ENCODE measurements at regions not wholly inside any gene's neighbourhood (a gene's known extent, or its start where the extent isn't known, plus 50 kb on each side); places are given as distances from the start of the nearest gene placed in this dataset.

DNA sequence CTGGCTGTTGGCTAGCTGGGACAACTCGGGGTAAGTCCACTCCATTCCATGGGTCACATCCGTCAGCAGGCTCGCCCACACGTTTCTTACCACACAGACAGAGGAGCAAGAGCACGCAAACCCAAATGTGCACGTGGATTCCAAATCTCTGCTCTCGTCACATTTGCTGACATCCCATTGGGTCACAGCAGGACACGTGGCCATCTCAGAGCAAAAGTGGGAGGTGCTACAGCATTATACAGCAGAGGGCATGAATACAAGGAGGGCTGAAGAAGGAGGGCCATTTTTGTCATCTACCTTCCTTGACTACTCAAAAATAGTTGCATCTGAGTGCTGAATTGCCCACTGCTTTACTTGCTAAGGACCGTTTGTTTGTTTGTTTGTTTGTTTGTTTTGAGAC lies 84.7 kb downstream of the RBBP6 start:
- ChIA-PET POLR2A (no interaction called here), RAD21 (ENCODE audit: unreplicated experiment) (no interaction called here), CTCF (no interaction called here), SMC1A (ENCODE audit: uncharacterized antibody, unreplicated experiment) (no interaction called here)
- Histone ChIP-seq H3K9ac (ENCODE audit: control insufficient read depth, insufficient read depth, low read length) (no peak overlapping the region), H3K36me3 (ENCODE audit: control insufficient read depth in 2 of 2, insufficient read depth in 2 of 2, low read length in 1 of 2) (no peaks in the 10 kb centered on the region), H3K27me3 (replicated peaks in 1 of 2; ENCODE audit: control insufficient read depth in 2 of 2, insufficient read depth in 2 of 2, low read length in 1 of 2) (no peaks in the 10 kb centered on the region), H3K79me2 (ENCODE audit: control insufficient read depth, insufficient read depth, low read length) (no peaks in the 10 kb centered on the region), H4K20me1 (ENCODE audit: control insufficient read depth, insufficient read depth) (no peaks in the 10 kb centered on the region), H3K9me3 (replicated peaks; ENCODE audit: control insufficient read depth, insufficient read depth, low read length) (no peaks in the 10 kb centered on the region), H3K4me2 (ENCODE audit: control insufficient read depth, insufficient read depth) (no peak overlapping the region), H3K4me1 (ENCODE audit: control insufficient read depth, insufficient read depth, low read length) (no peaks in the 10 kb centered on the region), H2AFZ (ENCODE audit: control insufficient read depth, low read depth, low read length) (no peak overlapping the region), H3K27ac (ENCODE audit: control insufficient read depth, insufficient read depth) (no peak overlapping the region), H3K4me3 (no peak overlapping the region)
- ATAC-seq (no peak), DNase-seq (ENCODE audit: low read depth, low spot score) (no peak), FAIRE-seq (no peak)
- no TSS peak for BruUV-seq (replicated peaks)
- WGBS (ENCODE audit: insufficient coverage, insufficient replicate concordance, low lambda C conversion rate, missing lambda C conversion rate), result 51% methylated on average over 9 of the region's 9 CpGs
- in situ Hi-C loops (cut with MboI), result no loop called here
- TF ChIP-seq POU2F2 (IDR thresholded peaks at IDR 0.05; ENCODE audit: borderline replicate concordance, low read depth, low read length), result no peak
- TF ChIP-seq ASH2L (IDR thresholded peaks at IDR 0.05; ENCODE audit: borderline replicate concordance, low read depth), result no peak
- TF ChIP-seq, protein P1, sequence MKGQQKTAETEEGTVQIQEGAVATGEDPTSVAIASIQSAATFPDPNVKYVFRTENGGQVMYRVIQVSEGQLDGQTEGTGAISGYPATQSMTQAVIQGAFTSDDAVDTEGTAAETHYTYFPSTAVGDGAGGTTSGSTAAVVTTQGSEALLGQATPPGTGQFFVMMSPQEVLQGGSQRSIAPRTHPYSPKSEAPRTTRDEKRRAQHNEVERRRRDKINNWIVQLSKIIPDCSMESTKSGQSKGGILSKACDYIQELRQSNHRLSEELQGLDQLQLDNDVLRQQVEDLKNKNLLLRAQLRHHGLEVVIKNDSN (IDR thresholded peaks at IDR 0.05; ENCODE audit: borderline replicate concordance, extremely low read length, insufficient read depth, low read depth, low read length), result peak; percentile 57
- no peak for TF ChIP-seq ZBED1 (IDR thresholded peaks at IDR 0.05; ENCODE audit: borderline replicate concordance)
- TF ChIP-seq NBN (IDR thresholded peaks at IDR 0.05), result no peak
- TF ChIP-seq, protein P2, sequence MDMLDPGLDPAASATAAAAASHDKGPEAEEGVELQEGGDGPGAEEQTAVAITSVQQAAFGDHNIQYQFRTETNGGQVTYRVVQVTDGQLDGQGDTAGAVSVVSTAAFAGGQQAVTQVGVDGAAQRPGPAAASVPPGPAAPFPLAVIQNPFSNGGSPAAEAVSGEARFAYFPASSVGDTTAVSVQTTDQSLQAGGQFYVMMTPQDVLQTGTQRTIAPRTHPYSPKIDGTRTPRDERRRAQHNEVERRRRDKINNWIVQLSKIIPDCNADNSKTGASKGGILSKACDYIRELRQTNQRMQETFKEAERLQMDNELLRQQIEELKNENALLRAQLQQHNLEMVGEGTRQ (IDR thresholded peaks at IDR 0.05; ENCODE audit: borderline replicate concordance, low read depth, low read length), result no peak
- intact Hi-C loops (cut with micrococcal nuclease; ENCODE audit: unreplicated experiment), result no loop called here

DNA sequence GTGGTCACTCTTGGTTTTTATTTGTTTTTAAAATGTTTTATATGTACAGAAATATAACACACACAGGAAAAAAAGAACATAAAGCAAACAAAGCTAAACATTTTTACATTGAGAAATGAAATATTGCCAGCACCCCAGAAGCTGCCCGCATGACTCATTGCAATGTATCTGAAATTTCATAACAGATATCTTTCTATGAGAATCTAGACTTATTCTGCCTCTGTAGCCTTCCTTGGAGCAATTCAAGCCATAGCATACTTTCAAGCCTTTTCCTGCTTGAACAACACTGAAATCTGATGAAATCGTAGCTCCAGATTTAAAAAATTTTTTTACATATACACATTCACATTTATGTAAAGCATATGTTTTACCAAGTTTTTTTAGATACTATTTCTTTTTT lies 86.9 kb downstream of the RBBP6 start:
- H3K27me3 ChIP-seq (replicated peaks in 1 of 2; ENCODE audit: control insufficient read depth in 2 of 2, insufficient read depth in 2 of 2, low read length in 1 of 2), result no peaks in the 10 kb centered on the region
- DNase-seq (ENCODE audit: low read depth, low spot score), result no peak
- H3K27ac ChIP-seq (ENCODE audit: control insufficient read depth, insufficient read depth), result no peak overlapping the region
- H3K9me3 ChIP-seq (replicated peaks; ENCODE audit: control insufficient read depth, insufficient read depth, low read length), result no peaks in the 10 kb centered on the region; the same call in 2 of the 3 replicates
- H3K4me2 ChIP-seq (ENCODE audit: control insufficient read depth, insufficient read depth), result no peak overlapping the region
- CTCF ChIA-PET, result no interaction called here
- H3K4me3 ChIP-seq, result no peak overlapping the region
- intact Hi-C loops (cut with micrococcal nuclease; ENCODE audit: unreplicated experiment), result no loop called here
- in situ Hi-C loops (cut with MboI), result no loop called here
- RAD21 ChIA-PET (ENCODE audit: unreplicated experiment), result no interaction called here
- no peak overlapping the region for H3K9ac ChIP-seq (ENCODE audit: control insufficient read depth, insufficient read depth, low read length)
- H3K4me1 ChIP-seq (ENCODE audit: control insufficient read depth, insufficient read depth, low read length), result no peaks in the 10 kb centered on the region
- no peak overlapping the region for H2AFZ ChIP-seq (ENCODE audit: control insufficient read depth, low read depth, low read length)
- H4K20me1 ChIP-seq (ENCODE audit: control insufficient read depth, insufficient read depth), result no peaks in the 10 kb centered on the region
- SMC1A ChIA-PET (ENCODE audit: uncharacterized antibody, unreplicated experiment), result no interaction called here
- ATAC-seq, result no peak
- POLR2A ChIA-PET, result no interaction called here
- H3K79me2 ChIP-seq (ENCODE audit: control insufficient read depth, insufficient read depth, low read length), result no peaks in the 10 kb centered on the region
- no TSS peak for BruUV-seq (replicated peaks)
- no peak for FAIRE-seq
- 41% methylated on average over 2 of the region's 2 CpGs for WGBS (ENCODE audit: insufficient coverage, insufficient replicate concordance, low lambda C conversion rate, missing lambda C conversion rate)
- no peaks in the 10 kb centered on the region for H3K36me3 ChIP-seq (ENCODE audit: control insufficient read depth in 2 of 2, insufficient read depth in 2 of 2, low read length in 1 of 2)
- TF ChIP-seq SREBF1 (IDR thresholded peaks at IDR 0.05; ENCODE audit: low read length) (no peak), BMI1 (IDR thresholded peaks at IDR 0.05; ENCODE audit: borderline replicate concordance) (no peak), SP1 (IDR thresholded peaks at IDR 0.05; ENCODE audit: low read depth, low read length) (no peak), ZNF274 (IDR thresholded peaks at IDR 0.05; ENCODE audit: insufficient read depth, insufficient read length) (no peak)
- TF ChIP-seq, protein P3, sequence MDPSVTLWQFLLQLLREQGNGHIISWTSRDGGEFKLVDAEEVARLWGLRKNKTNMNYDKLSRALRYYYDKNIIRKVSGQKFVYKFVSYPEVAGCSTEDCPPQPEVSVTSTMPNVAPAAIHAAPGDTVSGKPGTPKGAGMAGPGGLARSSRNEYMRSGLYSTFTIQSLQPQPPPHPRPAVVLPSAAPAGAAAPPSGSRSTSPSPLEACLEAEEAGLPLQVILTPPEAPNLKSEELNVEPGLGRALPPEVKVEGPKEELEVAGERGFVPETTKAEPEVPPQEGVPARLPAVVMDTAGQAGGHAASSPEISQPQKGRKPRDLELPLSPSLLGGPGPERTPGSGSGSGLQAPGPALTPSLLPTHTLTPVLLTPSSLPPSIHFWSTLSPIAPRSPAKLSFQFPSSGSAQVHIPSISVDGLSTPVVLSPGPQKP (IDR thresholded peaks at IDR 0.05; ENCODE audit: low read depth, low read length), result no peak
- TF ChIP-seq, protein P4, sequence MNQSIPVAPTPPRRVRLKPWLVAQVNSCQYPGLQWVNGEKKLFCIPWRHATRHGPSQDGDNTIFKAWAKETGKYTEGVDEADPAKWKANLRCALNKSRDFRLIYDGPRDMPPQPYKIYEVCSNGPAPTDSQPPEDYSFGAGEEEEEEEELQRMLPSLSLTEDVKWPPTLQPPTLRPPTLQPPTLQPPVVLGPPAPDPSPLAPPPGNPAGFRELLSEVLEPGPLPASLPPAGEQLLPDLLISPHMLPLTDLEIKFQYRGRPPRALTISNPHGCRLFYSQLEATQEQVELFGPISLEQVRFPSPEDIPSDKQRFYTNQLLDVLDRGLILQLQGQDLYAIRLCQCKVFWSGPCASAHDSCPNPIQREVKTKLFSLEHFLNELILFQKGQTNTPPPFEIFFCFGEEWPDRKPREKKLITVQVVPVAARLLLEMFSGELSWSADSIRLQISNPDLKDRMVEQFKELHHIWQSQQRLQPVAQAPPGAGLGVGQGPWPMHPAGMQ (IDR thresholded peaks at IDR 0.05; ENCODE audit: borderline replicate concordance), result no peak
- TF ChIP-seq, protein P5, sequence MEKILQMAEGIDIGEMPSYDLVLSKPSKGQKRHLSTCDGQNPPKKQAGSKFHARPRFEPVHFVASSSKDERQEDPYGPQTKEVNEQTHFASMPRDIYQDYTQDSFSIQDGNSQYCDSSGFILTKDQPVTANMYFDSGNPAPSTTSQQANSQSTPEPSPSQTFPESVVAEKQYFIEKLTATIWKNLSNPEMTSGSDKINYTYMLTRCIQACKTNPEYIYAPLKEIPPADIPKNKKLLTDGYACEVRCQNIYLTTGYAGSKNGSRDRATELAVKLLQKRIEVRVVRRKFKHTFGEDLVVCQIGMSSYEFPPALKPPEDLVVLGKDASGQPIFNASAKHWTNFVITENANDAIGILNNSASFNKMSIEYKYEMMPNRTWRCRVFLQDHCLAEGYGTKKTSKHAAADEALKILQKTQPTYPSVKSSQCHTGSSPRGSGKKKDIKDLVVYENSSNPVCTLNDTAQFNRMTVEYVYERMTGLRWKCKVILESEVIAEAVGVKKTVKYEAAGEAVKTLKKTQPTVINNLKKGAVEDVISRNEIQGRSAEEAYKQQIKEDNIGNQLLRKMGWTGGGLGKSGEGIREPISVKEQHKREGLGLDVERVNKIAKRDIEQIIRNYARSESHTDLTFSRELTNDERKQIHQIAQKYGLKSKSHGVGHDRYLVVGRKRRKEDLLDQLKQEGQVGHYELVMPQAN (conservative IDR thresholded peaks at IDR 0.05), result no peak

Measured in GM12878 (cell line).